H1 (cell line): ENCODE measurements at regions not wholly inside any gene's neighbourhood (a gene's known extent, or its start where the extent isn't known, plus 50 kb on each side); places are given as distances from the start of the nearest gene placed in this dataset.

Experiments used
- CTCF ChIA-PET: fragments of 300-600 bp; sonication (Branson Sonifier 250); formaldehyde crosslinking; loops from one replicate; lab custom pipeline; 2021; ENCODE audit not compliant: partially characterized antibody; lab: Charles Lee
- POLR2A ChIA-PET: fragments of 300-600 bp; sonication (Branson Sonifier 250); formaldehyde crosslinking; loops from one replicate; lab custom pipeline; 2021; ENCODE audit warnings: inconsistent platforms; ENCODE audit not compliant: partially characterized antibody; lab: Charles Lee
- DNase-seq, 2 experiments: peaks; one replicate each; pipeline versions ENCODE4 v3.0.0 to v3.0.0-alpha.2; 2010 to 2022; ENCODE audit warnings: low spot score in 2 of 2, low read depth in 1 of 2, mixed read lengths in 1 of 2
- FAIRE-seq: peaks from 2 replicates; lab custom pipeline; 2011; peaks lifted over from hg19 to GRCh38; lab: Jason Lieb, UNC
- H2AFZ ChIP-seq: 2 replicates; pipeline ENCODE4 v1.8.1; 2012; ENCODE audit warnings: low read length, inconsistent platforms
- H2AK5ac ChIP-seq: 2 replicates; pipeline ENCODE4 v1.6.1; 2013; ENCODE audit warnings: low read depth, low read length
- H2BK120ac ChIP-seq: replicated peaks from 2 replicates; pipeline ENCODE3; 2013; ENCODE audit warnings: low read depth, low read length, inconsistent platforms
- H2BK12ac ChIP-seq: 2 replicates; pipeline ENCODE4 v1.6.1; 2013; ENCODE audit warnings: low read depth, low read length
- H2BK15ac ChIP-seq: 2 replicates; pipeline ENCODE4 v1.6.1; 2013; ENCODE audit warnings: low read length
- H2BK20ac ChIP-seq: 2 replicates; pipeline ENCODE4 v1.6.1; 2013; ENCODE audit warnings: low read length
- H2BK5ac ChIP-seq: 2 replicates; pipeline ENCODE4 v1.6.1; 2013; ENCODE audit warnings: low read depth, low read length
- H3K14ac ChIP-seq: 2 replicates; pipeline ENCODE4 v1.6.1; 2013; ENCODE audit warnings: inconsistent platforms; ENCODE audit not compliant: insufficient read length
- H3K18ac ChIP-seq: 2 replicates; pipeline ENCODE4 v1.6.1; 2013; ENCODE audit warnings: low read length; ENCODE audit errors: extremely low read depth
- H3K23ac ChIP-seq: 2 replicates; pipeline ENCODE4 v1.6.1; 2013; ENCODE audit warnings: inconsistent platforms; ENCODE audit not compliant: insufficient read length
- H3K23me2 ChIP-seq: 2 replicates; pipeline ENCODE4 v1.6.1; 2013; ENCODE audit warnings: low read depth, low read length
- H3K27ac ChIP-seq: 2 replicates; pipeline ENCODE4 v1.6.1; 2011; ENCODE audit warnings: low read depth, low read length, inconsistent platforms
- H3K27me3 ChIP-seq, 4 experiments: replicated peaks in 1 of 4; 1 replicate in 1 of 4; 2 replicates in 3 of 4; pipeline versions ENCODE4 v1.6.1 to v1.8.1; 2011 to 2013; ENCODE audit warnings: low read length in 3 of 4, mild to moderate bottlenecking in 3 of 4, inconsistent platforms in 2 of 4, mixed read lengths in 2 of 4, moderate library complexity in 1 of 4; ENCODE audit not compliant: control insufficient read depth in 3 of 4, insufficient read depth in 3 of 4; ENCODE audit errors: extremely low read depth in 1 of 4
- H3K36me3 ChIP-seq, 4 experiments: 2 replicates each; pipeline versions ENCODE4 v1.6.1 to v1.8.1; 2011 to 2013; ENCODE audit warnings: mild to moderate bottlenecking in 4 of 4, low read length in 3 of 4, moderate library complexity in 2 of 4, control low read depth in 1 of 4, inconsistent platforms in 1 of 4; ENCODE audit not compliant: insufficient read depth in 4 of 4, control insufficient read depth in 2 of 4
- H3K4ac ChIP-seq: replicated peaks from 2 replicates; pipeline ENCODE3; 2013; ENCODE audit warnings: low read length, low read depth, mixed read lengths, inconsistent platforms; ENCODE audit not compliant: insufficient read length
- H3K4me1 ChIP-seq, 4 experiments: replicated peaks in 1 of 4; 1 replicate in 1 of 4; 2 replicates in 3 of 4; pipeline versions ENCODE4 v1.6.1 to v1.8.1; 2011 to 2013; ENCODE audit warnings: low read length in 3 of 4, inconsistent platforms in 2 of 4, mixed read lengths in 1 of 4; ENCODE audit not compliant: insufficient read depth in 4 of 4, control insufficient read depth in 3 of 4
- H3K4me2 ChIP-seq, 2 experiments: 2 replicates each; pipeline versions ENCODE4 v1.6.1 to v1.8.1; 2011 to 2013; ENCODE audit warnings: low read depth in 2 of 2, low read length in 2 of 2, control low read depth in 1 of 2, inconsistent platforms in 1 of 2, mild to moderate bottlenecking in 1 of 2; ENCODE audit not compliant: insufficient read depth in 1 of 2
- H3K4me3 ChIP-seq, 4 experiments: fragments of 200-600, 300-600 bp in 1 of 4; sonication (generic), shearing (Covaris generic), sonication (Bioruptor Twin) in 1 of 4; 2 replicates each; pipeline versions ENCODE4 v1.5.1 to v1.8.1; 2011 to 2016; ENCODE audit warnings: low read length in 4 of 4, low read depth in 3 of 4, control low read depth in 2 of 4, inconsistent platforms in 2 of 4, mild to moderate bottlenecking in 2 of 4, mixed read lengths in 1 of 4, moderate library complexity in 1 of 4; ENCODE audit not compliant: insufficient read depth in 2 of 4; ENCODE audit errors: extremely low read depth in 1 of 4
- H3K56ac ChIP-seq: replicated peaks from 2 replicates; pipeline ENCODE3; 2013; ENCODE audit warnings: low read depth, mild to moderate bottlenecking, mixed read lengths, low read length, inconsistent platforms; ENCODE audit not compliant: insufficient read length
- H3K79me1 ChIP-seq: 2 replicates; pipeline ENCODE4 v1.6.1; 2013; ENCODE audit warnings: low read depth, low read length, control low read depth
- H3K79me2 ChIP-seq, 2 experiments: 2 replicates each; pipeline versions ENCODE4 v1.6.1 to v1.8.1; 2012 to 2013; ENCODE audit warnings: low read length in 2 of 2, mild to moderate bottlenecking in 2 of 2, inconsistent platforms in 1 of 2; ENCODE audit not compliant: insufficient read depth in 2 of 2, control insufficient read depth in 1 of 2
- H3K9ac ChIP-seq, 4 experiments: replicated peaks in 1 of 4; 1 replicate in 1 of 4; 2 replicates in 3 of 4; pipeline versions ENCODE4 v1.6.1 to v1.8.1; 2011 to 2013; ENCODE audit warnings: low read depth in 3 of 4, low read length in 3 of 4, control low read depth in 2 of 4, mild to moderate bottlenecking in 2 of 4, moderate library complexity in 2 of 4, inconsistent platforms in 1 of 4; ENCODE audit errors: extremely low read depth in 1 of 4
- H3K9me3 ChIP-seq, 2 experiments: 2 replicates each; pipeline versions ENCODE4 v1.6.1 to v1.8.1; 2012 to 2013; ENCODE audit warnings: mild to moderate bottlenecking in 2 of 2, moderate library complexity in 2 of 2, control low read depth in 1 of 2, inconsistent platforms in 1 of 2, low read depth in 1 of 2, low read length in 1 of 2, mixed read lengths in 1 of 2; ENCODE audit not compliant: insufficient read depth in 2 of 2
- H4K20me1 ChIP-seq, 2 experiments: replicated peaks in 1 of 2; 2 replicates each; pipeline versions ENCODE3 to v1.8.1; 2011 to 2013; ENCODE audit warnings: inconsistent platforms in 2 of 2, low read length in 2 of 2, mild to moderate bottlenecking in 1 of 2; ENCODE audit not compliant: insufficient read depth in 2 of 2, control insufficient read depth in 1 of 2
- H4K5ac ChIP-seq: 2 replicates; pipeline ENCODE4 v1.6.1; 2013; ENCODE audit warnings: low read length, low read depth, mixed read lengths, inconsistent platforms; ENCODE audit not compliant: insufficient read length
- H4K8ac ChIP-seq: 2 replicates; pipeline ENCODE4 v1.8.0; 2013; ENCODE audit warnings: mild to moderate bottlenecking, moderate library complexity, low read length, inconsistent platforms; ENCODE audit not compliant: insufficient read depth; ENCODE audit errors: extremely low read depth
- H4K91ac ChIP-seq: replicated peaks from 2 replicates; pipeline ENCODE3; 2013; ENCODE audit warnings: low read length, mixed read lengths, inconsistent platforms; ENCODE audit not compliant: insufficient read length
- ATF2 ChIP-seq: IDR thresholded peaks from 2 replicates; pipeline ENCODE4 v1.6.1; 2012; ENCODE audit warnings: low read length, inconsistent platforms
- FOSL1 ChIP-seq: IDR thresholded peaks from 2 replicates; pipeline ENCODE4 v1.6.1; 2011; ENCODE audit warnings: mild to moderate bottlenecking, low read depth, low read length, moderate library complexity; ENCODE audit not compliant: insufficient read depth
- HDAC2 ChIP-seq, 2 experiments: fragments of 300-600 bp in 1 of 2; sonication (generic) in 1 of 2; IDR thresholded peaks; 2 replicates each; pipeline ENCODE4 v1.6.1; 2011 to 2012; ENCODE audit warnings: low read depth in 2 of 2, low read length in 2 of 2, mild to moderate bottlenecking in 2 of 2, moderate library complexity in 2 of 2, borderline replicate concordance in 1 of 2, inconsistent platforms in 1 of 2
- TAF1 ChIP-seq: IDR thresholded peaks from 2 replicates; pipeline ENCODE4 v1.6.1; 2011; ENCODE audit warnings: mild to moderate bottlenecking, low read depth, low read length
- WGBS, 2 experiments: shearing (Covaris generic) in 1 of 2; methylation state at CpG; one replicate each; pipeline versions ENCODE4 v1.1.6 to v1.1.7; 2013 to 2015; ENCODE audit warnings: low lambda C conversion rate in 2 of 2, mixed read lengths in 2 of 2, inconsistent platforms in 1 of 2, low coverage in 1 of 2, missing lambda C conversion rate in 1 of 2; ENCODE audit not compliant: insufficient replicate concordance in 2 of 2, insufficient coverage in 1 of 2, insufficient read length in 1 of 2; ENCODE audit errors: extremely low coverage in 1 of 2, missing lambda C conversion rate in 1 of 2; 5-methylcytosine and 5-hydroxymethylcytosine counted together

GRCh38 chr4:138910914-138911336 is 104.7 kb upstream of the NOCT start:
- Histone ChIP-seq H3K9me3 (no peaks in the 10 kb centered on the region), H2BK15ac (no peak overlapping the region), H3K79me2 (no peaks in the 10 kb centered on the region), H3K36me3 (no peaks in the 10 kb centered on the region), H3K4me3 (no peak overlapping the region), H3K23ac (no peak overlapping the region), H3K14ac (no peak overlapping the region), H2BK12ac (peak overlapping the region; percentile 78; the same call in 1 of the 2 replicates), H4K20me1 (no peaks in the 10 kb centered on the region), H3K9ac (no peak overlapping the region), H3K18ac (no peak overlapping the region), H2BK5ac (no peak overlapping the region), H4K91ac (no peak overlapping the region), H2BK120ac (no peak overlapping the region), H3K23me2 (no peaks in the 10 kb centered on the region), H3K27me3 (no peaks in the 10 kb centered on the region), H3K56ac (no peak overlapping the region), H3K4me1 (peaks cover 0 to 6% (median 2%) of the 10 kb centered on the region in 4 experiments; a peak in 2 of 7 replicates), H2AFZ (0 out of 2 replicates have a peak overlapping the region, but pooled peaks have one; percentile 66), H3K27ac (no peak overlapping the region), H2BK20ac (no peak overlapping the region), H3K4me2 (no peak overlapping the region), H4K8ac (no peak overlapping the region), H2AK5ac (no peak overlapping the region), H3K4ac (no peak overlapping the region), H4K5ac (no peak overlapping the region), H3K79me1 (no peaks in the 10 kb centered on the region)
- ChIA-PET CTCF (interaction anchor here (0.6 to 5.5 kb wide), 5 partner anchors 8 to 40 kb away, joined by 3 to 18 read pairs (median 3); no protein-coding TSS in a partner anchor), POLR2A (interaction anchor here (0.9 kb wide), 1 partner anchor 22 kb away, joined by 3 read pairs; no protein-coding TSS in a partner anchor)
- DNase-seq = peak in 1 of 2 experiments; percentile 5
- WGBS, 2 experiments = 72% methylated on average over 12 of the region's 12 CpGs; no CpG with 5 or more reads in 1 of the 2 experiments
- TF ChIP-seq HDAC2 (IDR thresholded peaks at IDR 0.05; ENCODE audit: borderline replicate concordance in 1 of 2, low read depth in 2 of 2, low read length in 2 of 2) = no peak
- no peak for TF ChIP-seq ATF2
- no peak for TF ChIP-seq FOSL1
- TF ChIP-seq TAF1 = 0 out of 2 replicates have a peak, but pooled peaks have one; percentile 28
- no peak for FAIRE-seq
